Keratinocyte (primary cell): ENCODE measurements at regions not wholly inside any gene's neighbourhood (a gene's known extent, or its start where the extent isn't known, plus 50 kb on each side); places are given as distances from the start of the nearest gene placed in this dataset.

Source experiments
- DNase-seq: peaks from one replicate; pipeline ENCODE4 v3.0.0-alpha.2; 2011; ENCODE audit warnings: low read depth, missing footprints, low spot score
- FAIRE-seq: peaks from 2 replicates; lab custom pipeline; 2011; peaks lifted over from hg19 to GRCh38; lab: Jason Lieb, UNC
- H2AFZ ChIP-seq: 2 replicates; pipeline ENCODE4 v1.6.0; 2012; ENCODE audit warnings: low read length, control low read depth, inconsistent platforms; ENCODE audit not compliant: control insufficient read depth
- H3K27ac ChIP-seq: 2 replicates; pipeline ENCODE4 v1.5.1; 2011; ENCODE audit warnings: low read length; ENCODE audit not compliant: control insufficient read depth, insufficient read depth
- H3K27me3 ChIP-seq: 3 replicates; pipeline ENCODE4 v1.6.0; 2011; ENCODE audit warnings: low read length; ENCODE audit not compliant: control insufficient read depth, insufficient read depth; ENCODE audit errors: extremely low read depth
- H3K36me3 ChIP-seq, 2 experiments: 2 replicates in 1 of 2; 3 replicates in 1 of 2; pipeline ENCODE4 v1.5.1; 2011; ENCODE audit warnings: low read length in 2 of 2, mild to moderate bottlenecking in 1 of 2; ENCODE audit not compliant: control insufficient read depth in 2 of 2, insufficient read depth in 2 of 2; ENCODE audit errors: extremely low read depth in 1 of 2
- H3K4me1 ChIP-seq: 3 replicates; pipeline ENCODE4 v1.5.1; 2011; ENCODE audit warnings: low read length; ENCODE audit not compliant: control insufficient read depth, insufficient read depth; ENCODE audit errors: extremely low read depth
- H3K4me2 ChIP-seq: 3 replicates; pipeline ENCODE4 v1.6.0; 2011; ENCODE audit warnings: low read depth, low read length; ENCODE audit not compliant: control insufficient read depth, insufficient read depth; ENCODE audit errors: extremely low read depth
- H3K4me3 ChIP-seq, 3 experiments: fragments of 200-600 bp in 1 of 3; sonication (generic) in 1 of 3; 2 replicates in 2 of 3; 3 replicates in 1 of 3; pipeline ENCODE4 v1.5.1; 2011 to 2016; ENCODE audit warnings: low read length in 3 of 3, mild to moderate bottlenecking in 3 of 3, control low read depth in 2 of 3, inconsistent platforms in 1 of 3, low read depth in 1 of 3, mixed read lengths in 1 of 3, mixed run types in 1 of 3, moderate library complexity in 1 of 3; ENCODE audit not compliant: control insufficient read depth in 2 of 3, insufficient read depth in 2 of 3; ENCODE audit errors: extremely low read depth in 1 of 3
- H3K79me2 ChIP-seq: 2 replicates; pipeline ENCODE4 v1.6.0; 2012; ENCODE audit warnings: low read length; ENCODE audit not compliant: control insufficient read depth, insufficient read depth
- H3K9ac ChIP-seq: 3 replicates; pipeline ENCODE4 v1.6.0; 2011; ENCODE audit warnings: low read length; ENCODE audit not compliant: control insufficient read depth, insufficient read depth; ENCODE audit errors: extremely low read depth
- H3K9me1 ChIP-seq: 3 replicates; pipeline ENCODE4 v1.6.0; 2011; ENCODE audit warnings: low read length; ENCODE audit not compliant: control insufficient read depth, insufficient read depth; ENCODE audit errors: extremely low read depth
- H3K9me3 ChIP-seq: 2 replicates; pipeline ENCODE4 v1.5.1; 2012; ENCODE audit warnings: low read depth, low read length; ENCODE audit not compliant: control insufficient read depth
- H4K20me1 ChIP-seq: 3 replicates; pipeline ENCODE4 v1.6.0; 2011; ENCODE audit warnings: low read length; ENCODE audit not compliant: control insufficient read depth, insufficient read depth; ENCODE audit errors: extremely low read depth
- EZH2 ChIP-seq: IDR thresholded peaks from one replicate; pipeline ENCODE4 v1.6.1; 2012; ENCODE audit warnings: inconsistent platforms, mild to moderate bottlenecking, low read length, moderate library complexity
- dilution Hi-C: fragments of 300-500 bp; cut with MboI; formaldehyde crosslinking; loops from one replicate; pipeline ENCODE4 v1.7.0; 2020; ENCODE audit warnings: low sequenced_read_pairs; ENCODE audit not compliant: extremely low pct_ligation_motif_present
- TF ChIP-seq, protein P1 (sequence below), 3 experiments: IDR thresholded peaks in 1 of 3; conservative IDR thresholded peaks in 1 of 3; optimal IDR thresholded peaks in 1 of 3; 2 replicates in 2 of 3; 3 replicates in 1 of 3; pipeline versions ENCODE3 to v1.5.1; 2011; ENCODE audit warnings: low read length in 3 of 3, mild to moderate bottlenecking in 3 of 3, moderate library complexity in 2 of 3, control low read depth in 1 of 3, inconsistent platforms in 1 of 3; ENCODE audit not compliant: insufficient read depth in 2 of 3; ENCODE audit errors: extremely low read depth in 1 of 3

DNA sequence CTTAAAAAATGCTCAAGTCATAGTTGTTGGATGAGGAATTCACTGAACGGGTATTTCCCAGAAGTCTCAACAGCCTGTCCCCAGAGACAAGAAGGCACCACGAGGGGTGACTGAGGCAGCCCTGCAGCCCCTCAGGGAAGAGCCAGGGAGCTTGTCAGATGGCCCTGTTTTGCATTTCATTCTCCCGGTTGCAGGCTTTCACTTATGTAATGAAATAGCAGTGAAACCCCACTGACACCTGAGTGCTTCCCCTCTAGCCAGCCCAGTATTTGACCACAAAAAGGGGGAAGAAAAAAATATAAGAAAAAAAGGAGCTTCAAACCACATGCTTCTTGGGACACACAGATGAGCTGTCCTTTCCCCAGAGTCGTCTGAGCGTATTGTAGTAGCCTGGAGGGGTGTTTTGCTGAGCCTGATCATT, 75.3 kb upstream of the IL12B start:
- Histone ChIP-seq H3K4me2 (no peak overlapping the region), H3K4me3 (no peak overlapping the region), H2AFZ (no peak overlapping the region), H3K79me2 (no peaks in the 10 kb centered on the region), H3K27ac (no peak overlapping the region), H3K4me1 (no peaks in the 10 kb centered on the region), H3K9me3 (no peaks in the 10 kb centered on the region), H4K20me1 (no peaks in the 10 kb centered on the region), H3K9ac (no peak overlapping the region), H3K9me1 (no peaks in the 10 kb centered on the region), H3K36me3 (no peaks in the 10 kb centered on the region), H3K27me3 (no peaks in the 10 kb centered on the region)
- dilution Hi-C loops: no loop called here
- DNase-seq (no peak), FAIRE-seq (no peak)
- no peak for TF ChIP-seq EZH2
- TF ChIP-seq, protein P1, sequence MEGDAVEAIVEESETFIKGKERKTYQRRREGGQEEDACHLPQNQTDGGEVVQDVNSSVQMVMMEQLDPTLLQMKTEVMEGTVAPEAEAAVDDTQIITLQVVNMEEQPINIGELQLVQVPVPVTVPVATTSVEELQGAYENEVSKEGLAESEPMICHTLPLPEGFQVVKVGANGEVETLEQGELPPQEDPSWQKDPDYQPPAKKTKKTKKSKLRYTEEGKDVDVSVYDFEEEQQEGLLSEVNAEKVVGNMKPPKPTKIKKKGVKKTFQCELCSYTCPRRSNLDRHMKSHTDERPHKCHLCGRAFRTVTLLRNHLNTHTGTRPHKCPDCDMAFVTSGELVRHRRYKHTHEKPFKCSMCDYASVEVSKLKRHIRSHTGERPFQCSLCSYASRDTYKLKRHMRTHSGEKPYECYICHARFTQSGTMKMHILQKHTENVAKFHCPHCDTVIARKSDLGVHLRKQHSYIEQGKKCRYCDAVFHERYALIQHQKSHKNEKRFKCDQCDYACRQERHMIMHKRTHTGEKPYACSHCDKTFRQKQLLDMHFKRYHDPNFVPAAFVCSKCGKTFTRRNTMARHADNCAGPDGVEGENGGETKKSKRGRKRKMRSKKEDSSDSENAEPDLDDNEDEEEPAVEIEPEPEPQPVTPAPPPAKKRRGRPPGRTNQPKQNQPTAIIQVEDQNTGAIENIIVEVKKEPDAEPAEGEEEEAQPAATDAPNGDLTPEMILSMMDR (optimal IDR thresholded peaks at IDR 0.05 in 1 of 3, IDR thresholded peaks at IDR 0.05 in 1 of 3, conservative IDR thresholded peaks at IDR 0.05 in 1 of 3; ENCODE audit: extremely low read depth in 1 of 3, insufficient read depth in 2 of 3, low read length in 3 of 3): no peak

DNA sequence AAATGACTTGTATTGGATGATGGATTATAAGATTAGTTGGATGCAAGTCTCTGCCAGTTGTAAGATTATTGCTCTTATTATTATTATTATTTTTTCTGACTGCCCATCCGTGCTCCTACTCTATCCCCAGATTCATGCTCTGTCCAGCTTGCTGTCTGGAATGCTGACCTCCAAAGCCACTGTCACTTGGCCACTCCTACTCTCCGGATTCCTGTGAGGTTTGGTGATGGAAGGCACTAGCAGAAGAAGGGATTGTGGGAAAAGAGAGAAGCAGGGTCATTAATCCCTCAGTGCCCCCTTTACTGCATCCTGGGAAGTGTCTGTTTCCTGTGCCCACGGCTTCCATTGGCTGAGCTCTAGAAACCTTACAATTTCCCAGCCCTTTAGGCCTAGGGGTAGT, 76.3 kb upstream of the IL12B start:
- DNase-seq (no peak), FAIRE-seq (no peak)
- dilution Hi-C loops: no loop called here
- Histone ChIP-seq H4K20me1 (no peaks in the 10 kb centered on the region), H3K27me3 (no peaks in the 10 kb centered on the region), H3K79me2 (no peaks in the 10 kb centered on the region), H3K9me3 (no peaks in the 10 kb centered on the region), H3K9me1 (no peaks in the 10 kb centered on the region), H3K4me3 (no peak overlapping the region), H3K36me3 (no peaks in the 10 kb centered on the region), H3K27ac (no peak overlapping the region), H3K4me2 (no peak overlapping the region), H2AFZ (no peak overlapping the region), H3K9ac (no peak overlapping the region), H3K4me1 (no peaks in the 10 kb centered on the region)
- TF ChIP-seq, protein P1 (optimal IDR thresholded peaks at IDR 0.05 in 1 of 3, IDR thresholded peaks at IDR 0.05 in 1 of 3, conservative IDR thresholded peaks at IDR 0.05 in 1 of 3; ENCODE audit: extremely low read depth in 1 of 3, insufficient read depth in 2 of 3, low read length in 3 of 3): no peak
- no peak for TF ChIP-seq EZH2
